HepG2 (cell line): ENCODE measurements at regions not wholly inside any gene's neighbourhood (a gene's known extent, or its start where the extent isn't known, plus 50 kb on each side); places are given as distances from the start of the nearest gene placed in this dataset.

Source experiments
- ATAC-seq: fragments of 200-7000 bp; cut with Tn5 transposase; 3 replicates; pipeline ENCODE4 v1.9.1; 2020; ENCODE audit warnings: mild to moderate bottlenecking, moderate library complexity
- BruUV-seq: library from RNA; stranded (reverse); fragments of 400-500 nt; replicated peaks from 2 replicates; lab custom pipeline; 2021; lab: Mats Ljungman, UMichigan
- CTCF ChIA-PET: fragments of 300-600 bp; formaldehyde crosslinking; extraction: SDS; loops from one replicate; lab custom pipeline; 2021; ENCODE audit warnings: low total read pairs, inconsistent platforms, low intra/inter-chr PET ratio; lab: Yijun Ruan, JAX
- POLR2A ChIA-PET: fragments of 350-600 bp; sonication (Branson Sonifier 250); formaldehyde crosslinking; loops from one replicate; lab custom pipeline; 2020; ENCODE audit warnings: antibody characterized with exemption, inconsistent platforms; lab: Yijun Ruan, JAX
- DNase-seq: peaks from one replicate; pipeline ENCODE4 v3.0.0-alpha.2; 2015; ENCODE audit warnings: low spot score
- FAIRE-seq: peaks from 3 replicates; lab custom pipeline; 2011; peaks lifted over from hg19 to GRCh38; lab: Jason Lieb, UNC
- H2AFZ ChIP-seq: one replicate; pipeline ENCODE4 v1.6.1; 2011; ENCODE audit warnings: low read length, inconsistent platforms
- H3K27ac ChIP-seq: fragments of 300-600 bp; 3 replicates; pipeline ENCODE4 v1.8.0; 2011; ENCODE audit warnings: mixed run types, mild to moderate bottlenecking, mixed read lengths, low read length, inconsistent platforms; ENCODE audit not compliant: insufficient read depth; ENCODE audit errors: extremely low read length
- H3K27me3 ChIP-seq, 2 experiments: fragments of 200-600 bp in 1 of 2; 2 replicates in 1 of 2; 3 replicates in 1 of 2; pipeline versions ENCODE4 v1.6.0 to v1.8.0; 2011; ENCODE audit warnings: low read length in 2 of 2, mild to moderate bottlenecking in 2 of 2, moderate library complexity in 2 of 2, inconsistent platforms in 1 of 2; ENCODE audit not compliant: insufficient read depth in 2 of 2, control insufficient read depth in 1 of 2
- H3K36me3 ChIP-seq, 2 experiments: fragments of 200-600 bp in 1 of 2; replicated peaks in 1 of 2; 2 replicates in 1 of 2; 3 replicates in 1 of 2; pipeline versions ENCODE4 v1.5.1 to v1.8.0; 2011; ENCODE audit warnings: low read length in 2 of 2, inconsistent platforms in 1 of 2; ENCODE audit not compliant: insufficient read depth in 2 of 2, control insufficient read depth in 1 of 2
- H3K4me1 ChIP-seq: 2 replicates; pipeline ENCODE4 v1.5.1; 2012; ENCODE audit warnings: low read length, inconsistent platforms; ENCODE audit not compliant: insufficient read depth
- H3K4me2 ChIP-seq: 2 replicates; pipeline ENCODE4 v1.6.0; 2011; ENCODE audit warnings: low read depth, low read length, inconsistent platforms
- H3K4me3 ChIP-seq, 3 experiments: fragments of 200-600 bp in 1 of 3; sonication (generic), shearing (Covaris generic) in 1 of 3; replicated peaks in 1 of 3; 2 replicates each; pipeline ENCODE4 v1.5.1; 2011 to 2016; ENCODE audit warnings: low read length in 3 of 3, inconsistent platforms in 2 of 3, low read depth in 2 of 3, mild to moderate bottlenecking in 2 of 3, control low read depth in 1 of 3, mixed read lengths in 1 of 3; ENCODE audit not compliant: insufficient read depth in 1 of 3
- H3K79me2 ChIP-seq: one replicate; pipeline ENCODE4 v1.6.1; 2011; ENCODE audit warnings: low read length, inconsistent platforms; ENCODE audit not compliant: insufficient read depth
- H3K9ac ChIP-seq: 2 replicates; pipeline ENCODE4 v1.6.0; 2011; ENCODE audit warnings: mild to moderate bottlenecking, low read depth, low read length, inconsistent platforms; ENCODE audit not compliant: insufficient read depth
- H3K9me3 ChIP-seq: 2 replicates; pipeline ENCODE4 v1.5.1; 2012; ENCODE audit warnings: mild to moderate bottlenecking, low read length
- H4K20me1 ChIP-seq: 2 replicates; pipeline ENCODE4 v1.6.0; 2011; ENCODE audit warnings: inconsistent platforms, mild to moderate bottlenecking, low read length, moderate library complexity; ENCODE audit not compliant: insufficient read depth
- ARHGAP35 ChIP-seq: sonication (generic); formaldehyde crosslinking; IDR thresholded peaks from 2 replicates; pipeline ENCODE4 v1.9.0; 2022; ENCODE audit warnings: mild to moderate bottlenecking, inconsistent platforms, moderate library complexity, missing genetic modification reagents, borderline replicate concordance
- ARNT ChIP-seq: fragments of 450-650 bp; IDR thresholded peaks from 2 replicates; pipeline ENCODE4 v1.6.1; 2017
- ARNT2 ChIP-seq: sonication (generic); formaldehyde crosslinking; IDR thresholded peaks from 2 replicates; pipeline ENCODE4 v1.8.0; 2022; ENCODE audit warnings: mild to moderate bottlenecking, low read depth, missing genetic modification reagents, moderate library complexity
- HBP1 ChIP-seq: IDR thresholded peaks from 2 replicates; pipeline ENCODE4 v1.6.1; 2016; ENCODE audit warnings: low read depth, control low read depth
- MAF1 ChIP-seq: sonication (generic); formaldehyde crosslinking; IDR thresholded peaks from 2 replicates; pipeline ENCODE4 v1.5.0; 2020; ENCODE audit warnings: missing genetic modification reagents, borderline replicate concordance
- MBNL3 ChIP-seq: fragments of 250-450 bp; sonication (Bioruptor Pico); conservative IDR thresholded peaks from 2 replicates; pipeline ENCODE4 v1.8.0; 2022; ENCODE audit warnings: mild to moderate bottlenecking, inconsistent platforms
- NFATC3 ChIP-seq: sonication (generic); formaldehyde crosslinking; IDR thresholded peaks from 2 replicates; pipeline ENCODE4 v1.5.1; 2020; ENCODE audit warnings: mild to moderate bottlenecking, missing genetic modification reagents
- NFKBIZ ChIP-seq: IDR thresholded peaks from 2 replicates; pipeline ENCODE4 v1.6.1; 2018; ENCODE audit warnings: missing genetic modification reagents, missing compliant biosample characterization
- PAF1 ChIP-seq: IDR thresholded peaks from 2 replicates; pipeline ENCODE4 v1.6.1; 2016; ENCODE audit warnings: missing genetic modification reagents, missing compliant biosample characterization
- PHF20 ChIP-seq: sonication (generic); formaldehyde crosslinking; IDR thresholded peaks from 2 replicates; pipeline ENCODE4 v1.5.0; 2020; ENCODE audit warnings: mild to moderate bottlenecking, missing genetic modification reagents
- SRSF1 ChIP-seq: fragments of 200-400 bp; formaldehyde crosslinking; optimal IDR thresholded peaks from 2 replicates; pipeline ENCODE3; 2017; ENCODE audit warnings: mild to moderate bottlenecking, low read depth, low read length, moderate library complexity
- ZBTB39 ChIP-seq: sonication (generic); formaldehyde crosslinking; IDR thresholded peaks from 2 replicates; pipeline ENCODE4 v1.5.0; 2020; ENCODE audit warnings: missing genetic modification reagents
- ZNF687 ChIP-seq: sonication (generic); formaldehyde crosslinking; IDR thresholded peaks from 2 replicates; pipeline ENCODE4 v1.5.1; 2020; ENCODE audit warnings: mild to moderate bottlenecking, missing genetic modification reagents, moderate library complexity
- ZNF792 ChIP-seq: IDR thresholded peaks from 2 replicates; pipeline ENCODE4 v1.6.1; 2016
- WGBS: methylation state at CpG from one replicate; pipeline ENCODE4 v1.1.6; 2017; ENCODE audit warnings: low lambda C conversion rate; 5-methylcytosine and 5-hydroxymethylcytosine counted together
- in situ Hi-C: cut with HindIII; loops from 2 replicates; pipeline ENCODE4 v1.10.0; 2017; ENCODE audit warnings: low pct_unique_long_range_greater_than_20kb; ENCODE audit not compliant: extremely low pct_ligation_motif_present
- intact Hi-C: fragments of 100-400 bp; cut with micrococcal nuclease; formaldehyde crosslinking; loops from one replicate; pipeline ENCODE4 v1.10.0; 2022; ENCODE audit not compliant: unreplicated experiment
- TF ChIP-seq, protein P1 (sequence below), 2 experiments: sonication (generic) in 1 of 2; formaldehyde crosslinking in 1 of 2; IDR thresholded peaks; 2 replicates each; pipeline versions ENCODE4 v1.5.1 to v1.6.1; 2011 to 2020; ENCODE audit warnings: borderline replicate concordance in 1 of 2, low read depth in 1 of 2, low read length in 1 of 2, mild to moderate bottlenecking in 1 of 2, missing genetic modification reagents in 1 of 2, moderate library complexity in 1 of 2

- H3K79me2 ChIP-seq, result no peaks in the 10 kb centered on the region
- no TSS peak for BruUV-seq
- H3K9ac ChIP-seq, result no peak overlapping the region
- no peaks in the 10 kb centered on the region for H4K20me1 ChIP-seq
- FAIRE-seq, result no peak
- in situ Hi-C loops (no loop called here), intact Hi-C loops (no loop called here)
- H2AFZ ChIP-seq, result no peak overlapping the region
- CTCF ChIA-PET, result no interaction called here
- TF ChIP-seq SRSF1 (no peak), NFKBIZ (CRISPR knock-in tag) (no peak), ARHGAP35 (no peak), ARNT (no peak), HBP1 (no peak), ZBTB39 (CRISPR knock-in tag) (no peak), ZNF792 (CRISPR knock-in tag) (no peak), ARNT2 (CRISPR knock-in tag) (no peak), ZNF687 (no peak), PAF1 (CRISPR knock-in tag) (no peak), MBNL3 (CRISPR knock-in tag) (no peak), PHF20 (CRISPR knock-in tag) (no peak), NFATC3 (CRISPR knock-in tag) (no peak), MAF1 (CRISPR knock-in tag) (no peak)
- TF ChIP-seq, protein P1, sequence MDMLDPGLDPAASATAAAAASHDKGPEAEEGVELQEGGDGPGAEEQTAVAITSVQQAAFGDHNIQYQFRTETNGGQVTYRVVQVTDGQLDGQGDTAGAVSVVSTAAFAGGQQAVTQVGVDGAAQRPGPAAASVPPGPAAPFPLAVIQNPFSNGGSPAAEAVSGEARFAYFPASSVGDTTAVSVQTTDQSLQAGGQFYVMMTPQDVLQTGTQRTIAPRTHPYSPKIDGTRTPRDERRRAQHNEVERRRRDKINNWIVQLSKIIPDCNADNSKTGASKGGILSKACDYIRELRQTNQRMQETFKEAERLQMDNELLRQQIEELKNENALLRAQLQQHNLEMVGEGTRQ (IDR thresholded peaks at IDR 0.05; ENCODE audit: low read depth, low read length), result no peak
- TF ChIP-seq, protein P1 (CRISPR knock-in tag; IDR thresholded peaks at IDR 0.05; ENCODE audit: borderline replicate concordance), result no peak
- no peaks in the 10 kb centered on the region for H3K36me3 ChIP-seq
- H3K27me3 ChIP-seq, result no peaks in the 10 kb centered on the region; a peak in 1 of 5 replicates
- 52% methylated on average over 1 of the region's 1 CpG for WGBS
- DNase-seq, result no peak
- no peak overlapping the region for H3K4me2 ChIP-seq
- H3K4me3 ChIP-seq, result no peak overlapping the region
- peaks cover 9% of the 10 kb centered on the region for H3K9me3 ChIP-seq
- POLR2A ChIA-PET, result no interaction called here
- ATAC-seq, result no peak
- H3K4me1 ChIP-seq, result no peaks in the 10 kb centered on the region
- no peak overlapping the region for H3K27ac ChIP-seq
Observed at GRCh38 chr1:188769936-188770335, 1707.7 kb downstream of the BRINP3 start.
